GM18873 (cell line): ENCODE measurements at regions not wholly inside any gene's neighbourhood (a gene's known extent, or its start where the extent isn't known, plus 50 kb on each side); places are given as distances from the start of the nearest gene placed in this dataset.
"Not testable (repeated sequence)": the region's sequence is repeated elsewhere in the genome, so short reads cannot be mapped to it uniquely, and the experiment has no call there.

Source experiments
- ATAC-seq: cut with Tn5 transposase; IDR thresholded peaks from one replicate; pipeline ENCODE4 v1.9.1; 2021; ENCODE audit warnings: mild to moderate bottlenecking, moderate library complexity, moderate number of reproducible peaks; ENCODE audit not compliant: unreplicated experiment, low FRiP score

DNA sequence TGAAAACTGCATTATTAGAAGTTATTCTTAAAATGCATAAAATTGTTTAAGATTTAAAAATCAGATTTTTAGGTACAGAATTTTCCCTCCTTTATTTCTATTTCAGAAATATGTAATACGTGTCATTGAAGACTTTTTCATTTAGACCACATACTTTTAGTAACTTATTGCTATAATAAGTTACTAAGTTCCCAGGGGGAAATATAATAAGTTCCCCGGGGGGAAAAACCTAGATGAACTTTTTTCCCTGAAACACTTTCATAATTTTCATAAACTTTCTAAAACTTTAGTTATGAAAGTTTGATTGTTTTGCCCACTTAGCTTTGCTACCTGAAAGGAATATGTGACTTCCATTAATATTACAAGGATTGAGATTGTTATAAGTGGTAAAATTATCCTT is 1341.5 kb upstream of the IGFBP7 start:
- ATAC-seq, result no peak

DNA sequence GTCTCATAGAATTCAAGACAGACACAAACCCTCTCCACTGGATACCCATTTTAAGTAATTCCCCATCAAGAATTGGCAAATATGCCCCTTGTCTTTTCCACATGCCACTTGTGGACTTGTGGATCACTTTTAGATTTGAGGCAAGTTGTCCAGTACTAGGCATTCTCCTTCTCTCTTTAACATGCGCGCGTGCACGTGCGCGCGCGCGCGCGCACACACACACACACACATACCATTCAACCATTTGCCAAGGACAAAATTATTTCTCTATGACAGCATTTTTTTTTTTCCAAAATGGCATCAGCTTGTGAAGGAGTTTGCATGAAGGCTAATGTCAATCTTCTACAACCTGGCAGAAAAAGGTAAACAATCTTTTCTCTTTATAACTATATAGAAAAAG is 1325.7 kb upstream of the IGFBP7 start:
- ATAC-seq, result no peak

DNA sequence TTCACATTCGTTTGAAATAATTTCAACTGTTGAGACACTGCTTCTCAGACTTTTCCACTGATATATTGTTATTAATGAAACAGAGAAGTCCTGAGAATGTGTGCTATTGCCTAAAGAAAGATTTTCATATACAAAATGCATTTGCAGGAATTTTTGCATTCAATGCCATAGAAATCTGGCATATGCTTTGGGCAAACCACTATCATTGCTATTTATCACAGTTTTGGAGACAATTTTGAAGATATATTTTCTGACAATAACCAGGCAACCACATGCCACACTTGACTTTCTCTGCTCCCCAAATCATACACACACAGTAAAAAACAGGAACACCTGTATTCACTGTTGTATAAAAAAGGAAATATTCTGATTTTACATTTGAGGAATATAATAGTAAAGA is 1303.7 kb upstream of the IGFBP7 start:
- no peak for ATAC-seq

DNA sequence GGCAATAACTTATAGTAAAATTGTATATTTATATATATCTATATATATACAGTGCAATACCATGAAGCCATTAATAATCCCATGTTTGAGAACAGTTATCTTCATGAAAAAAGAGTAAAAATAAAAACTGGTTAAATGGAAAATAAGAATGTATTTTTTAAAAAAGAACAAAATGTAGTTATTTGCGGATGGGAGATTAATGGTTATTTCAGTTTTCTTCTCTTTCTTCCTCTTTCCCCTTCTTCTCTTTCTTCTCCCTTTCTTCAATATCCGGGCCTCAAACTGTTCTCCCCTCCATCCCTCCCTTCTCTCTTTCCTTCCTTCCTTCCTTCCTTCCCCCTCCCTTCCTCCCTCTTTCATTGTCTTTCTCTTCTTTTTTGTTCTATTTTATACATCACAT is 1301.7 kb upstream of the IGFBP7 start:
- ATAC-seq, result no peak

DNA sequence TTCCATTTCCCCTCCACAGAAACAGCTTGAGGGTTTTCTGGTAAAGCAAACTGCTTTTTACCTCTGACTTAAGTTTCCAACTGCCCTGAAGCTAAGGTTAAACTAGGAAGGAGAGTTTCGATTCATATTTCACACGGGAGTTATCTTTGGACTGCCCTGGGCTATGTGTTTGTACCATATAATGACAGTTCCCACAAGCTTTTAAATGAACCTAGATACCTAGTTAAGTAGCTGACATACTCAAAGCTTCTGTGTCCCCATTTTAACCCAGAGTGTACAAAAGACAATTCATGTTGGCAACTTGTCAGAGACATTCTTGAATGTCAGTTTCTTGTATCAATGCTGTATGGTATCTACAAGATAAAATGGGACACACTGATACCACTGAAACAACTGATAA is 1296.6 kb upstream of the IGFBP7 start:
- ATAC-seq, result no peak

DNA sequence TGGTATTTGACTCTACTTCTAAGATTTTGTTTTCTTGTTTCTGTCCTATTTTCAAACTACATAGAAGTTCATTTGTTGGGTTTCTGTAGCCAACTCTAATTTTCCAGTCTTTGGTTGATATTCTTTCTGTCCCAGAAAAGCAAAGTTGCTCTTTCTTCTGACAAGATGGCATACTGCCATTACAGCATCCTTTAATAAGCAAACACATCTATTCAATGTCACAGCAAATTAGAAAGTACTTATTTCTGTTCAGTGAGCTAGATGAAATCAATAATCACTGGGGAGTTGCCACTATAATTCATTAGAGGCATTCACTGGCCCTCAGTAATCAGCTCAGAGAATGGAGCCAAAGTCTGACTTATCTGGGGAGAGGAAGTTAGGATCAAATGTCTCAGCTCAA is 1258.0 kb upstream of the IGFBP7 start:
- no peak for ATAC-seq

DNA sequence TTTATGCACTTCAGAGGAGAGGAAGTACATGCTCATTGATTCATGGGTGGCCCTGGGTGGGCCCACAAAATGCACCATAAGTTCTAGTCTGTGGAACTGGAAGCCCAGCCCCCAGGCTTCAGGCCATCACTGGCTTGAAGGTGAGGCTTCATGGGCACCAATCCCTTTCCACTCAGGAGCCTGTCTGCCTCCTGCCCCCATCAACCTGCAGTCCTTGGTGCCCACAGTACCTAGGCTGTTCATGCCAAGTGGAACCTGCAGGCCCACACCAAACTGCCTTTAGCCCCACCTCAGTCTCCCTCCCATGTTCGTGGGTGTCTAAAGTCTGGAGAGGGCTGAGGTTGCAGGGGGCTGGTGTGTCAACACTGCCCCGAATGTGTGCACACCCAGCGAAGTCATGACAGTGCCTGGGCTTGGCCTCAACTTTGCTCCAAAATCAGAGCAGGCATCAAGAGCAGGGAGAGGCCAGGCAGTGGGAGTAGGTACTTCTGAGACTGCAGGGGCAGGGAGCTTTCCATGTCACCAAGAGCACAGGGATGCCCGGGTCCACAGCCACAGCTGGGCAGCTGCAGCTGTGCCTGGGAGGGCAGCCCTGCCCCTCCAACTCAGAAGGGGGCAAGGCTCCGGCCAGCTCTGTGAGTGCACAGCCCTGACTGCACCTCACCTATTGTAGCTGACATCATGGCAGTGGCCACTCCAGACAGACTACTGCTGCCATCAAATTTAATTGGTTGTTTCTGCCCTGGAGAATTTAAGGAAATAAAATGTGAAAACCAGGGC is 1250.4 kb upstream of the IGFBP7 start:
- ATAC-seq, result no peak

DNA sequence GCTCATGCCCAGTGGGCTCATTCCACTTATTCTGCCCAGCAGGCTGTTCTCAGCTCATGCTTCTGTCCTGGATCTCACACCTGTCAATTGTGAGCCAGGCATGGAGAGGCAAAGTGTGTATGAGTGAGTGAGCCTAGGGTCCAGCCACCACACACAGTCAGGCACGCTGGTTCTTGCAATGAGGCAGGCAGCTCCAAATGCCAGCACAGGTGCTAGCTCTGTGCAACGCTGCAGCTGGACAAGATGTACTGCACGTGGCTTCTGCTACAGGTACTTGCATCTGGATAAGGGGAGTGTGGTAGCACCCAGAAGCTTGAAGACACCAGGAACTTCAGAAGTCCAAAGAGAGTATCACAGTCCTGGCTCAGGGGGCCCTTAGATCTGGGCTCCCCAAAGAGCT is 1249.4 kb upstream of the IGFBP7 start:
- no peak for ATAC-seq

DNA sequence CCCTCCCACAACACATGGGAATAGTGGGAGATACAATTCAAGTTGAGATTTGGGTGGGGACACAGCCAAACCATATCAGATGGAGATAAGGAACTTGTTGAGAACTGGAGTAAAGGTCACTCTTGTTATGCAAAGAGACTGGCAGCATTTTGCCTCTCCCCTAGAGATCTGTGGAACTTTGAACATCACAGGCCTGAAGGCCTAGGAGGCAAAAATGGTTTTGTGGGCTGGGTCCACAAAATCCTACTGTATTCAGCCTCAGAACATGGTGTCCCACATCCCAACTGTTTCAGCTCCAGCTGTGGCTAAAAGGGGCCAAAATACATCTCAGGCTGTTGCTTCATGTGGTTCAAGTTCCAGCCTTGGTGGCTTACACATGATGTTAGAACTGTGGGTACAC is 1247.8 kb upstream of the IGFBP7 start:
- no peak for ATAC-seq

DNA sequence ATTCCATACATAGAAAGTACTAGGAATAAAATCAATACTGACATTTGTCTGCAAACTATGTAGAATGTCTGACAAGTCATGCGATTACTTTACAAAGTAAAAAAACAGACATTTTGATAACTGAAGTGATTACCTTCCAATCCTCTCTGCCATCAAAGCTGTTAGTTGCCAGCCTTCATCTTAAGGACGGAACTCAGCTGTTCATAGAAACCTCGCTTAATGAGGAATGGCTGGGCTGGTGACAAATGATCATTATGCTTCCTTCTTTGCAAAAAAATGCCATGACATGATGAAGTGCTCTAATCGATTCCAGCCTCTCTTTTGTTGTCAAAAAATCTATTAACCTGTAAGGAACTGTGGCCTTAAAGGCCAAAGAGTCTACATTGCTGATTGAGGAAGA is 1214.9 kb upstream of the IGFBP7 start:
- no peak for ATAC-seq

DNA sequence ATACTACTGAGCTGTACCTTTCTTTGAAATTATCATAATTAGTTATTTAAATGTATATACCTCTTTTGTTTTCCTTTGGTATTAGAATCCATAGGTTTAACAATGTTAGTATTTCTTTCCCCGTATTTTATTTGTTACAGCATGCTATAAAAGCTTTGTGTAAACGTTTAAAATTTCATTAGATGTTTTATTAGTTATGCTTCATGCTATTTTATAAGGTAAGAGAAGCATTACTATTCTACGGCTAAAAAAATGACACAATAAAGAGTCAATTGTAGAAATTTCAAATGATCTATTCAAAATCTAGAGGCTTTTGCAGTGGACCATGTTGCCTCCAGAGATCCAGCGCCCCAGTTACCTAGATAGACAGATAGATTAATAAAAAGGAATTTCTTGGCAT is 1203.3 kb upstream of the IGFBP7 start:
- no peak for ATAC-seq

DNA sequence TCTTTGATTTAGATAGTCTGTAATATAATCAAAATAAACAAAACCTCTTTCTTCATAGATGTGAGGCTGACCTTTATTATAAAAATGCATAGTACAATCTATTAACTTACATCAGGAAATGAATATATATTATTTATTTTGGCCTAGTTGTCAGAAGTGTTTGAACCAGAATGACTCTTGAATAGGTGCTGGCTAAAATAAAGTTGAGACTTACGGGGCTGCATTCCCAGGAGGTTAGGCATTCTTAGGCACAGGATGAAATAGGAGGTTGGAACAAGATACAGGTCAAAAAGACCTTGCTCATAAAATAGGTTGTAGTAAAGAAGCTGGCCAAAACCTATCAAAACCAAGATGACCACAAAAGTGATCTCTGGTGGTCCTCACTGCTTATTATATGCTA is 1193.3 kb upstream of the IGFBP7 start:
- ATAC-seq, result no peak

DNA sequence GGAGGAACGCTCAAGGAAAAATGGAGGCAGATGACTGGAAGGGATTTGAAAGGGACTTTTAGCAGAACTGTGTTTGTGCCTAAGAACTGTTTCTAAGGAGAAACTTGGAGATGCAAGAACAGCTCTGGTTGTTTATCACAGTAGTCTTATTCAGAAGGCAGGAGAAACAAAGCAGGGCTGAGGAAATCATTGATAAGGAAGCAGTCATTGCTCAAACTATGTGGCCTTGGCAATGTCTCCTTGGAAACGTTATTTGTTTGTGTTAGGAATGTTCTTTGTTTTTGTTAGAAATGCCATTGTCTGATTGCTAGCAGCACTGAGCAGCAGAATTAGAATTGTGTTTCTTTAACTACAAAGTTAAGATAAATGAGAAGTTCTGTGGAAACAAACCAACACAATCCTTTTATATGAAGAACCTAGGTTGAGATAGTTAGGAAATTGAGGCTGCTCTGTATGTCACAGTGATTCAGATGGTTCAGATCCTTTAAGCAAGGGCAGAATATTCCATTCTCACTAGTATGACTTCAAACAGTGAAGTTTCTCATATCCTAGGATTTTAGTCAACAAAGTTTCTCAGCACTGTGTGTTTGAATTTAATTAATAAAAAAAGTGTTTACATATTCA is 1191.3 kb upstream of the IGFBP7 start:
- ATAC-seq, result no peak

DNA sequence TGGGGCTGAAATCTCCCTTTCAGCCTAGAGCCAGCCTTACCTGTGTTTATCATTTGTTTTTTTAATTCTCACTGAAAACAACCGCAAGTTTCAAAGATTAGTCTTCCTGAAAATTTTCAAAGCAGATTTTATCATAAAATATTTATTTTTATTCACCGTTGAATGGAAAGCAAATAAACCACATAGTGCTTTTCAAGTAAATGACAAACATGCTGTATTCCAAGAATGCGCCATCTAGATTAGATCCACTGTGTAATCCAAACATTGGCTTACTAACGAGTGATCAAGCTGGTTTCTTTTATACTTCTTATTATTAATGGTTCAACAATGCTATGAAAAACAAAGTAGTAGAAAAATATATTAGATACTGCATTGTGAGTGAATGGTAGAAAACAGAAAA is 1176.2 kb upstream of the IGFBP7 start:
- ATAC-seq, result no peak

DNA sequence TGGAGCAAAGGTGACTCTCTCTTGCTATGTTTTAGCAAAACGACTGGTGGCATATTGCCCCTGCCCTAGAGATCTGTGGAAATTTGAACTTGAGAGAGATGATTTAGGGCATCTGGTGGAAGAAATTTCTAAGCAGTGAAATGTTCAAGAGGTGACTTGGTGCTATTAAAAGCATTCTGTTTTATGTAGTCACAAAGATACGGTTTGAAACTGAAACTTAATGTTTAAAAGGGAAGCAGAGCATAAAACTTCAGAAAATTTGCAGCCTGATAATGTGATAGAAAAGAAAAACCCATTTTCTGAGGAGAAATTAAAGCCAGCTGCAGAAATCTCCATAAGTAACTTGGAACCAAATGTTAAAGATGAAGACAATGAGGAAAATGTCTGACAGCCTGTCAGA is 1170.7 kb upstream of the IGFBP7 start:
- not testable (repeated sequence) for ATAC-seq

DNA sequence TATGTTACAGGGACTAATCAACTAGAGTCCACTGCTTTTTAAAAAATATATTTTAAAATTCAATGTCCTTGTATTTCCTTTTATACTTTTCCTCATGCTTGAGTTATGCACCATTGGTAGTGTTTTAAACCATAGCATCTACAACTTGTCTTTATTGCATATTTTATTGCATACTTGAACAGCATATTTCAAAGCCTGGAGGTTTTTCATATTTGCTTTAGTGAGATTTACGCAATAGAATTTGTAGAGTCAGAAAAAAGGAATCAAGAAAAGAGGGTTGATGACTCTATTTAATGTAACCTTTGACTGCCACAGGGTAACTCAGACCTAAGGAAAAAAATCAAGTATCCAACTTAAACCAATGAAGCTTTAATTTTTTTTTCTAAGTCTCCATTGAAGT is 1165.7 kb upstream of the IGFBP7 start:
- ATAC-seq, result no peak

DNA sequence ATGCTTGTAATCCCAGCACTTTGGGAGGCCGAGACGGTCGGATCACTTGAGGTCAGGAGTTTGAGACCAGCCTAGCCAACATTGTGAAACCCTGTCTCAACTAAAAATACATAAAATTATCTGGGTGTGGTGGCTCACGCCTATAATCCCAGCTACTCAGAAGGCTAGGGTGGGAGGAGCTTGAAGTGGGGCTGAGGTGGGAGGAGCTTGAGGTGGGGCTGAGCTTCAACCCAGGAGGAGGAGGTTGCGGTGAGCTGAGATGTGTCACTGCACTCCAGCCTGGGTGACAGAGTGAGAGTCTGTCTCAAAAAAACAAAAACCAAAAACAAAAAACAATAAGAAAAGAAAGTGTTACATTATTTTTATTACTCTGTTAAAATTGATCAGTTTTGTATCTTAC is 1164.4 kb upstream of the IGFBP7 start:
- no peak for ATAC-seq

DNA sequence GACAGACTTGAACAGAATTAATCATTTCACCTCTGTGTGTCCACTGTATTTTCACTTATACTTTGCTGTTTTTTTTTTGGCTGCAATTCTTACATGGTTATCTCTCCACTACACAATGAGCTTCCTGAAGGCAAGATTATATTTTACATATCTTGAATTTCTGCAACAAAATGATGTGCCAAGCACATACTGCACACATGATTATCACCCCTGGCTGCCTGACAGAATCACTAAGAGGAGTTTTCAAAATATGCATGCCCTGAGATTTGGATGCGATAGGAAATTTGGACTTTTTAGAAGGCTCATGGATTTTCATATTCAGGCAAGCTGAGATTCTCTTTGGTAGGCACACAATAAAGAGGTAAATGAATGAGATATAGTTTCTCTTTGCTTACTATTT is 1162.1 kb upstream of the IGFBP7 start:
- no peak for ATAC-seq

DNA sequence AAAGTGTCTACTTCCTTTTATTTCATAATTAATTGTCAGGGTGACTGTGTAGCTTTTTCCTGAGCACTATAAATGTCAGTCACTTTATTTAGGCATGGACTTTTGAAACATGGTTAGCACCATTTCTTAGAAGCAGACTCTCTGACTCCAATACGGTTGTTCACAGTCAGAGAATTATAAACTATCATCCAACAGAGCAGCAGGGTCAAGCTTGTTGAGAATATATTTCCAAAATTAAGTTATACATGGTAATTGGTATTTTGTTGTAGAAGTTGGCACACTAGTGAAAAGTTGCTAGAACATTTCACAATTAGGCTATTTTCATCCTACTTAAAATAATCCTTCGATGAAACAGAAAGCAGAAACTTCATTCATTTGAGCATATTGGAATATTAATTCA is 1155.5 kb upstream of the IGFBP7 start:
- ATAC-seq, result no peak

DNA sequence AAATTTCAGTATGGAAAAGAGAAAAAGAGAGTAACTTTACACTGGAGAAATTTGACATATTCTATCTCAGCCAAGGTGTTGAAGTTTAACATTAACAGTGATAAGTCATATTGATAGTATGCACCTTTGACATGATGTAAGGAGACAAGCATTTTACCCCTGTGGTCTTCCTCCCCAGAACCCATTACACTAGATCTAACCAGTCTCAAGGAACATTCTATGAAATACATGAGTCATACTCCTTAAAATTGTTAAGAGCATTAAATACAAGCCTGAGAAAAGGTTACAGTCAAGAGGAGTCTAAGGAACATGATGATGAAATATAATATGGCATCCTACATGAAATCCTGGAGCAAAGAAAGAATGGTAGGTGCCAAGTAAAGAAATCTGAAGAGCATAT is 1151.3 kb upstream of the IGFBP7 start:
- ATAC-seq, result no peak

DNA sequence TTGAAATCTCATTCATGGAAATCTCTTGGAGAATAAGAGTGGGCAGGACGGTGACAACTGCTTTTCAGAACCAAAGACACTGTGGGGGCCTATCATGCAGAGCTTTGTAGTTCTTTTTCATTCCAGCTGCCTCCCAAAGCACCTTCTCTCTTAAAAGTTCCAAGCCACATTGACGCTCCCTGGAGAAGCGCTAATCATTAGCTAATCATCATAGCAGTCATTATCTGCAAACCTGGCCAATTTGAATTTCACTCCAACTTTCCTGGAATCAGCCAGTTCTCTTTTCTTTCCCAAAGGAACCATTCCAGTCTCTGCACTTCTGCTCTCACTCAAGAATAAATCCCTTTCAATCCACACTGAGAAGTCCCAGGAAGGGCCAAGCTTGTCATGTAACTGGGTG is 1144.1 kb upstream of the IGFBP7 start:
- ATAC-seq, result no peak

DNA sequence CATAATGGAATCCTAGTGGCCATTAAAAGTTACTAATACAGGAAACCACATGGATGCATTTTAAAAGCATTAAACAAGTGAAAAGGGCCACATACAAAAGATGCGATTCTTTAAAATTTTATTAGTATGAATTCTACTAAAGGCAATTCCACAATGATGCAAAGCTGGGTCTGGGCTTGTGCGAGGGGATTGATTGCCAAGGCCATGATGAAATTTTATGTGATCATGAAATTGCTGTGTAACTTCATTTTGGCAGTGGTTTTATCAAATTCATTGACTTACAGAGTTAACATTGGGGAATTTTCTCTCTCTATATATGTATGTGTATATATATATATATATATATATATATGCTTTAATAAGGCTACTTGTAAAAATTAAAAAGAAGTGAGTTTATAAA is 1142.5 kb upstream of the IGFBP7 start:
- no peak for ATAC-seq
